ENCODE measurements at regions not wholly inside any gene's neighbourhood (a gene's known extent, or its start where the extent isn't known, plus 50 kb on each side); places are given as distances from the start of the nearest gene placed in this dataset.

- ATAC-seq, result no peak
- Histone ChIP-seq H3K9me3 (no peaks in the 10 kb centered on the region), H3K27ac (no peak overlapping the region), H3K36me3 (no peaks in the 10 kb centered on the region), H3K4me1 (peaks cover 0 to 25% (median 6%) of the 10 kb centered on the region in 3 donors), H3K4me3 (no peak overlapping the region), H3K27me3 (no peaks in the 10 kb centered on the region)
- TF ChIP-seq POLR2AphosphoS5 (IDR thresholded peaks at IDR 0.05), result no peak
- no peak for TF ChIP-seq CTCF (IDR thresholded peaks at IDR 0.05)
- TF ChIP-seq EP300 (IDR thresholded peaks at IDR 0.05), result no peak
- no peak for TF ChIP-seq POLR2A (IDR thresholded peaks at IDR 0.05)
- 83 to 87% methylated on average over 2 to 4 of the region's 4 CpGs for WGBS, 2 donors (ENCODE audit: low coverage in 1 of 2)
These were observed 409.2 kb downstream of the DIPK2A start for GRCh38 chr3:144380849-144381248.

- no peak for ATAC-seq
- WGBS, 2 donors (ENCODE audit: low coverage in 1 of 2), result 90 to 95% methylated on average over 3 of the region's 3 CpGs
- no peaks in the 10 kb centered on the region for H3K9me3 ChIP-seq
- H3K36me3 ChIP-seq, result no peaks in the 10 kb centered on the region
- H3K4me1 ChIP-seq, result peaks cover 0 to 27% (median 6%) of the 10 kb centered on the region in 3 donors
- no peak overlapping the region for H3K4me3 ChIP-seq
- no peak overlapping the region for H3K27ac ChIP-seq
- H3K27me3 ChIP-seq, result no peaks in the 10 kb centered on the region
- TF ChIP-seq CTCF (IDR thresholded peaks at IDR 0.05) (no peak), POLR2A (IDR thresholded peaks at IDR 0.05) (no peak), EP300 (IDR thresholded peaks at IDR 0.05) (no peak)
These were observed 410.0 kb downstream of the DIPK2A start for GRCh38 chr3:144381607-144382006.

GRCh38 chr3:144384241-144384979 is 412.8 kb downstream of the DIPK2A start:
- WGBS, 2 donors (ENCODE audit: low coverage in 1 of 2), result 28 to 39% methylated on average over 2 of the region's 2 CpGs
- Histone ChIP-seq H3K27me3 (no peaks in the 10 kb centered on the region), H3K4me1 (peaks cover 0 to 27% (median 6%) of the 10 kb centered on the region in 3 donors), H3K9me3 (no peaks in the 10 kb centered on the region), H3K4me3 (no peak overlapping the region), H3K27ac (peak overlapping the region; percentile 67 to 80 (median 74)), H3K36me3 (no peaks in the 10 kb centered on the region)
- TF ChIP-seq POLR2AphosphoS5 (IDR thresholded peaks at IDR 0.05), result peak; percentile 88
- no peak for TF ChIP-seq POLR2A (IDR thresholded peaks at IDR 0.05)
- ATAC-seq, result peak; percentile 80

GRCh38 chr3:144390786-144391185 is 419.2 kb downstream of the DIPK2A start:
- H3K4me3 ChIP-seq, result no peak overlapping the region
- ATAC-seq, result no peak
- no peaks in the 10 kb centered on the region for H3K27me3 ChIP-seq
- no peaks in the 10 kb centered on the region for H3K36me3 ChIP-seq
- TF ChIP-seq POLR2AphosphoS5 (IDR thresholded peaks at IDR 0.05) (no peak), POLR2A (IDR thresholded peaks at IDR 0.05) (no peak), CTCF (IDR thresholded peaks at IDR 0.05) (no peak), EP300 (IDR thresholded peaks at IDR 0.05) (no peak)
- no peaks in the 10 kb centered on the region for H3K9me3 ChIP-seq
- H3K27ac ChIP-seq, result no peak overlapping the region
- peaks cover 0 to 4% (median 0%) of the 10 kb centered on the region in 3 donors for H3K4me1 ChIP-seq

GRCh38 chr3:144391236-144391635 is 419.6 kb downstream of the DIPK2A start:
- Histone ChIP-seq H3K27me3 (no peaks in the 10 kb centered on the region), H3K4me1 (no peaks in the 10 kb centered on the region), H3K36me3 (no peaks in the 10 kb centered on the region), H3K9me3 (no peaks in the 10 kb centered on the region), H3K27ac (no peak overlapping the region), H3K4me3 (no peak overlapping the region)
- TF ChIP-seq CTCF (IDR thresholded peaks at IDR 0.05), result no peak
- TF ChIP-seq POLR2AphosphoS5 (IDR thresholded peaks at IDR 0.05), result no peak
- no peak for TF ChIP-seq POLR2A (IDR thresholded peaks at IDR 0.05)
- no peak for TF ChIP-seq EP300 (IDR thresholded peaks at IDR 0.05)
- no peak for ATAC-seq
